ENCODE measurements at regions not wholly inside any gene's neighbourhood (a gene's known extent, or its start where the extent isn't known, plus 50 kb on each side); places are given as distances from the start of the nearest gene placed in this dataset.

DNA sequence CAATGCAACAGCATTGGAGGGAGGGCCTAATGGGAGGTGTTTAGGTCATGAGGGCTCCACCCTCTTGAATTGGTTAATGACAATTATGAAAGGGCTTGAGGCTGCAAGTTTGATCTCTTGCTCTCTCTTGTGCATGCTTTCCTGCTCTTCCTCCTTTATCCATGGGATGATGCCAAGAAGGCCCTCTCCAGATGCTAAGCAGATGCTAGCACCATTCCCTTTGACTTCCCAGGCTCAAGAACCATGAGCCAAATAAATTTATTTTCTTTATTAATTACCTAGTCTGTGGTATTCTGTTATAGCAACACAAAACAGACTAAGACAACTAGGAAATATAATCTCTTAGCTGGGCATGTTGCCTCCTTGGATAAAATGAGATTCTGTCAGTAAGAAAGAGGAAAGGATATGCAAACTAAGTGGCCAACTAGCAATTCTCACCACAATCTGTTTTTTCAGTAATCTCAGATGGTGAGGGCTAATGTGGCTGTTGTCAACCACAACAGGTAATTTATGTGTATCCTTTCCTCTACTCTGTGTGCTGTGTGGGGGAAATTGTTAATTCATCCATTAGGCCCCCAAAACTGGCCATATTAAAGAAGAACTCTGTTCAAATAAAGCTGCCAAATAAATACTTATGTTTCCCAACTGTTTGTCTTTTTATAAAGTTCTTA, 269.1 kb upstream of the CD180 start:
- TF ChIP-seq, protein P1, sequence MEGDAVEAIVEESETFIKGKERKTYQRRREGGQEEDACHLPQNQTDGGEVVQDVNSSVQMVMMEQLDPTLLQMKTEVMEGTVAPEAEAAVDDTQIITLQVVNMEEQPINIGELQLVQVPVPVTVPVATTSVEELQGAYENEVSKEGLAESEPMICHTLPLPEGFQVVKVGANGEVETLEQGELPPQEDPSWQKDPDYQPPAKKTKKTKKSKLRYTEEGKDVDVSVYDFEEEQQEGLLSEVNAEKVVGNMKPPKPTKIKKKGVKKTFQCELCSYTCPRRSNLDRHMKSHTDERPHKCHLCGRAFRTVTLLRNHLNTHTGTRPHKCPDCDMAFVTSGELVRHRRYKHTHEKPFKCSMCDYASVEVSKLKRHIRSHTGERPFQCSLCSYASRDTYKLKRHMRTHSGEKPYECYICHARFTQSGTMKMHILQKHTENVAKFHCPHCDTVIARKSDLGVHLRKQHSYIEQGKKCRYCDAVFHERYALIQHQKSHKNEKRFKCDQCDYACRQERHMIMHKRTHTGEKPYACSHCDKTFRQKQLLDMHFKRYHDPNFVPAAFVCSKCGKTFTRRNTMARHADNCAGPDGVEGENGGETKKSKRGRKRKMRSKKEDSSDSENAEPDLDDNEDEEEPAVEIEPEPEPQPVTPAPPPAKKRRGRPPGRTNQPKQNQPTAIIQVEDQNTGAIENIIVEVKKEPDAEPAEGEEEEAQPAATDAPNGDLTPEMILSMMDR (IDR thresholded peaks at IDR 0.05), result no peak
- TF ChIP-seq EP300 (IDR thresholded peaks at IDR 0.05; ENCODE audit: borderline replicate concordance in 1 of 2, low read depth in 1 of 2, low read length in 1 of 2), result no peak
- TF ChIP-seq POLR2AphosphoS5 (IDR thresholded peaks at IDR 0.05; ENCODE audit: low read depth, low read length), result no peak
